Kidney (tissue), 13 donors: ENCODE measurements at regions not wholly inside any gene's neighbourhood (a gene's known extent, or its start where the extent isn't known, plus 50 kb on each side); places are given as distances from the start of the nearest gene placed in this dataset.
"Not testable (repeated sequence)": the region's sequence is repeated elsewhere in the genome, so short reads cannot be mapped to it uniquely, and the experiment has no call there.

Experiments used
- DNase-seq, 5 donors: peaks; one replicate each; pipeline ENCODE4 v3.0.0-alpha.2; 2013 to 2020
- FAIRE-seq: peaks from 2 replicates; lab custom pipeline; 2012; peaks lifted over from hg19 to GRCh38; lab: Jason Lieb, UNC
- H3K27ac ChIP-seq, 2 donors: one replicate each; pipeline ENCODE4 v1.7.0; 2013; ENCODE audit warnings: low read depth in 2 of 2, low read length in 2 of 2, inconsistent platforms in 1 of 2
- H3K27me3 ChIP-seq: one replicate; pipeline ENCODE4 v1.7.1; 2013; ENCODE audit warnings: low read length, inconsistent platforms; ENCODE audit not compliant: control insufficient read depth, insufficient read depth
- H3K36me3 ChIP-seq, 3 donors: one replicate each; pipeline versions ENCODE4 v1.7.0 to v1.7.1; 2013; ENCODE audit warnings: low read length in 3 of 3, control low read depth in 1 of 3, inconsistent platforms in 1 of 3; ENCODE audit not compliant: insufficient read depth in 3 of 3, control insufficient read depth in 2 of 3
- H3K4me1 ChIP-seq, 3 donors: one replicate each; pipeline versions ENCODE4 v1.7.0 to v1.7.1; 2013; ENCODE audit warnings: low read length in 3 of 3, inconsistent platforms in 1 of 3, low read depth in 1 of 3; ENCODE audit not compliant: control insufficient read depth in 2 of 3, insufficient read depth in 2 of 3
- H3K4me3 ChIP-seq, 3 donors: one replicate each; pipeline versions ENCODE4 v1.7.0 to v1.8.1; 2013; ENCODE audit warnings: low read length in 3 of 3, control low read depth in 1 of 3, inconsistent platforms in 1 of 3
- H3K9ac ChIP-seq, 3 donors: one replicate each; pipeline versions ENCODE4 v1.7.0 to v1.7.1; 2013; ENCODE audit warnings: low read length in 3 of 3, control low read depth in 1 of 3, inconsistent platforms in 1 of 3
- H3K9me3 ChIP-seq, 3 donors: one replicate each; pipeline versions ENCODE4 v1.7.0 to v1.7.1; 2013; ENCODE audit warnings: low read length in 3 of 3, control low read depth in 1 of 3, inconsistent platforms in 1 of 3; ENCODE audit not compliant: control insufficient read depth in 2 of 3, insufficient read depth in 1 of 3
- CTCF ChIP-seq: IDR thresholded peaks from 3 replicates; pipeline ENCODE4 v1.5.1; 2012; ENCODE audit warnings: mild to moderate bottlenecking, moderate library complexity, borderline replicate concordance; ENCODE audit not compliant: insufficient read depth; ENCODE audit errors: extremely low read depth
- intact Hi-C: fragments of 100-400 bp; cut with DNase I; formaldehyde crosslinking; loops from one replicate; pipeline ENCODE4 v1.11.1; 2022
- donor health status: control.
- donor health status: control.
- donor health status: control.
- donor health status: control.
- donor health status: control.
- donor health status: DM: yes; HTN: yes; CAD: no.
- donor health status: Normal renal cell carcinoma (clear cell type).

GRCh38 chr4:45423896-45424295 lies 697.5 kb upstream of the GNPDA2 start:
- TF ChIP-seq CTCF: no peak
- DNase-seq (no peak), FAIRE-seq (no peak)
- peaks cover 0 to 5% (median 0%) of the 10 kb centered on the region in 3 donors for H3K9me3 ChIP-seq
- no peaks in the 10 kb centered on the region for H3K36me3 ChIP-seq
- no peak overlapping the region for H3K27ac ChIP-seq
- intact Hi-C loops: no loop called here
- no peaks in the 10 kb centered on the region for H3K27me3 ChIP-seq
- no peak overlapping the region for H3K4me3 ChIP-seq
- H3K4me1 ChIP-seq: no peaks in the 10 kb centered on the region
- no peak overlapping the region for H3K9ac ChIP-seq

GRCh38 chr4:45420091-45420674 lies 693.8 kb upstream of the GNPDA2 start:
- FAIRE-seq, H3K4me1 ChIP-seq: not testable (repeated sequence)

DNA sequence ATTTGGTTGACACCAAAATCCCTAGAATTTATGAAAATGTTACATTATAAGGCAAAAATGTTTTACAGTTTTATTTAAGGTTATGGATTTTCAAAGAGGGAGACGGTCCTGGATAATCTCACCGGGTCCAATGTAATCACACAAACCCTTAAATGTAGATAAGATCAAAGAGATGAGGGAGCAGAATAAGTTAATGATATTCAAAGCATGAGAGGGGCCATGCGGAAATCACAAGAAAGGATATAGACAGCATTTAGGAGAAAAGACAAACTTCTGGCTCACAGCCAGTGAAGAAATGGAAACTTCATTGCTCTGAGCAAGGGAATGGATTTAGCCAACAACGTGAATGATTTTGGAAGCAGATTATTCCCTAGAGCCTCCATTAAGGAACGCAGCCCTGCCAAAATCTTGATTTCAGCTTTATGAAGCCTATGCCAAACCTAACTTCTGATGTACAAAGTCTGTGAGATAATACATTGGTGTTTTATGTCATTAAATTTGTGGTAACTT lies 684.4 kb upstream of the GNPDA2 start:
- intact Hi-C loops: no loop called here
- H3K36me3 ChIP-seq: no peaks in the 10 kb centered on the region
- no peak overlapping the region for H3K4me3 ChIP-seq
- TF ChIP-seq CTCF: no peak
- no peaks in the 10 kb centered on the region for H3K9me3 ChIP-seq
- FAIRE-seq (no peak), DNase-seq (no peak)
- H3K27me3 ChIP-seq: no peaks in the 10 kb centered on the region
- H3K4me1 ChIP-seq: no peaks in the 10 kb centered on the region
- no peak overlapping the region for H3K9ac ChIP-seq
- H3K27ac ChIP-seq: no peak overlapping the region

More at GRCh38 chr4:45420091-45420674, 693.8 kb upstream of the GNPDA2 start:
- intact Hi-C loops, H3K9ac ChIP-seq, H3K27me3 ChIP-seq, H3K4me3 ChIP-seq, H3K27ac ChIP-seq, H3K9me3 ChIP-seq, H3K36me3 ChIP-seq: not testable (repeated sequence)
- DNase-seq: peak in 1 of 5 donors; percentile 62

DNA sequence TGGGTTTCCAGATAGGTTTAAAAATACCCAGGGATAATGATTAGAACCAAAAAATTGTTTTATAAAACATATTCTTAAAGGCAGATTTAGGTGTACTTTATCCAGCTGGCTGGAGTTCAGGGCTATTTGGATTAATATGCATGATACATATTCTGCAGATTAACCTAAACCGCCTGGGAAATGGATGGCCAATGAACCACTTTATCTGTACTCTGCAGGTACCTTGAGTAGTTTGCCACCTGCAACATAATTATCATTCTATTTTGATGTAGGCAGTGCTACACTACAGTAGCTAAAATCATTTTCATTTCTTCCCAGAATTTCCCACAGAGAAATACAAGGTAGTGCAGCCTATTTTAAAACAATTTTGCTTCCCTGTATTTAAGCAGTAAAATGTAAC lies 683.2 kb upstream of the GNPDA2 start:
- Histone ChIP-seq H3K9ac (no peak overlapping the region), H3K4me3 (no peak overlapping the region), H3K9me3 (no peaks in the 10 kb centered on the region), H3K27me3 (no peaks in the 10 kb centered on the region), H3K27ac (no peak overlapping the region), H3K4me1 (no peaks in the 10 kb centered on the region), H3K36me3 (no peaks in the 10 kb centered on the region)
- TF ChIP-seq CTCF: no peak
- FAIRE-seq (no peak), DNase-seq (no peak)
- intact Hi-C loops: no loop called here
